HCT116 (cell line): ENCODE measurements at regions not wholly inside any gene's neighbourhood (a gene's known extent, or its start where the extent isn't known, plus 50 kb on each side); places are given as distances from the start of the nearest gene placed in this dataset.

ENCODE experiments used
- ATAC-seq: fragments of 200-7000 bp; cut with Tn5 transposase; 2 replicates; pipeline ENCODE4 v1.9.1; 2020; ENCODE audit warnings: mild to moderate bottlenecking, moderate library complexity
- BruUV-seq: library from RNA; stranded (reverse); fragments of 400-500 nt; replicated peaks from 2 replicates; lab custom pipeline; 2021; lab: Mats Ljungman, UMichigan
- CTCF ChIA-PET: fragments of 300-600 bp; sonication (Branson Sonifier 250); formaldehyde crosslinking; loops from one replicate; lab custom pipeline; 2021; ENCODE audit warnings: antibody characterized with exemption; lab: Charles Lee
- POLR2A ChIA-PET: fragments of 300-600, 350-600 bp; sonication (Branson Sonifier 250); formaldehyde crosslinking; loops from one replicate; lab custom pipeline; 2021; ENCODE audit warnings: antibody characterized with exemption; lab: Charles Lee
- RAD21 ChIA-PET, 2 experiments: fragments of 300-600 bp; sonication (Branson Sonifier 250); formaldehyde crosslinking; loops; one replicate each; lab custom pipeline; 2023; ENCODE audit warnings: low total read pairs in 2 of 2; ENCODE audit not compliant: uncharacterized antibody in 2 of 2, unreplicated experiment in 2 of 2, low non-redundant PET in 1 of 2; lab: Charles Lee
- DNase-seq: peaks from one replicate; pipeline ENCODE4 v3.0.0-alpha.2; 2010; ENCODE audit warnings: low read depth, low spot score
- H2AFZ ChIP-seq: fragments of 200-600 bp; shearing (Covaris generic), sonication (generic); 2 replicates; pipeline ENCODE4 v1.6.1; 2017; ENCODE audit warnings: low read depth, mixed run types, mixed read lengths, antibody characterized with exemption, low read length; ENCODE audit not compliant: poor library complexity, severe bottlenecking
- H3K27ac ChIP-seq: 2 replicates; pipeline ENCODE4 v1.5.1; 2012; ENCODE audit warnings: low read depth, low read length
- H3K27me3 ChIP-seq: fragments of 200-600 bp; sonication (generic); 2 replicates; pipeline ENCODE4 v1.6.1; 2016; ENCODE audit warnings: mixed run types, low read length, mixed read lengths; ENCODE audit not compliant: insufficient read depth
- H3K36me3 ChIP-seq, 2 experiments: fragments of 200-500 bp in 1 of 2; fragments of 200-600 bp in 1 of 2; sonication (Bioruptor generic) in 1 of 2; sonication (generic) in 1 of 2; 2 replicates each; pipeline versions ENCODE4 v1.5.1 to v1.6.1; 2014 to 2016; ENCODE audit warnings: low read length in 2 of 2, inconsistent platforms in 1 of 2, mixed read lengths in 1 of 2, mixed run types in 1 of 2; ENCODE audit not compliant: insufficient read depth in 2 of 2, control insufficient read depth in 1 of 2
- H3K4me1 ChIP-seq, 2 experiments: fragments of 200-600 bp in 1 of 2; sonication (generic) in 1 of 2; 2 replicates each; pipeline versions ENCODE4 v1.5.1 to v1.6.1; 2012 to 2017; ENCODE audit warnings: low read length in 2 of 2, inconsistent platforms in 1 of 2, mild to moderate bottlenecking in 1 of 2, mixed read lengths in 1 of 2, mixed run types in 1 of 2, moderate library complexity in 1 of 2; ENCODE audit not compliant: insufficient read depth in 2 of 2, control insufficient read depth in 1 of 2
- H3K4me2 ChIP-seq: fragments of 200-600 bp; sonication (generic); 2 replicates; pipeline ENCODE4 v1.6.1; 2017; ENCODE audit warnings: mixed run types, low read length, mixed read lengths
- H3K4me3 ChIP-seq, 2 experiments: fragments of 200-600 bp in 1 of 2; sonication (generic) in 1 of 2; replicated peaks in 1 of 2; 2 replicates each; pipeline ENCODE4 v1.5.1; 2011 to 2016; ENCODE audit warnings: low read length in 2 of 2, control low read depth in 1 of 2, low read depth in 1 of 2, mild to moderate bottlenecking in 1 of 2, mixed read lengths in 1 of 2, mixed run types in 1 of 2
- H3K79me2 ChIP-seq: fragments of 200-600 bp; sonication (generic); 2 replicates; pipeline ENCODE4 v1.6.1; 2017; ENCODE audit warnings: mild to moderate bottlenecking, mixed run types, low read length, moderate library complexity, mixed read lengths; ENCODE audit not compliant: insufficient read depth
- H3K9ac ChIP-seq: fragments of 200-600 bp; sonication (generic); 2 replicates; pipeline ENCODE4 v1.6.1; 2016; ENCODE audit warnings: low read length, mixed read lengths
- H3K9me2 ChIP-seq: fragments of 200-600 bp; sonication (generic), shearing (Covaris generic); 2 replicates; pipeline ENCODE4 v1.6.1; 2017; ENCODE audit warnings: mixed run types, mild to moderate bottlenecking, moderate library complexity; ENCODE audit not compliant: insufficient read depth
- H3K9me3 ChIP-seq, 2 experiments: fragments of 200-500 bp in 1 of 2; fragments of 200-600 bp in 1 of 2; sonication (Bioruptor generic) in 1 of 2; sonication (generic) in 1 of 2; 2 replicates each; pipeline ENCODE4 v1.6.1; 2014 to 2017; ENCODE audit warnings: low read length in 2 of 2, mixed read lengths in 2 of 2, inconsistent platforms in 1 of 2, low read depth in 1 of 2, mild to moderate bottlenecking in 1 of 2, mixed run types in 1 of 2, moderate library complexity in 1 of 2; ENCODE audit not compliant: control insufficient read depth in 1 of 2, insufficient read depth in 1 of 2
- H4K20me1 ChIP-seq: fragments of 200-600 bp; sonication (generic), shearing (Covaris generic); 2 replicates; pipeline ENCODE4 v1.6.1; 2017; ENCODE audit warnings: mixed run types, mild to moderate bottlenecking, moderate library complexity; ENCODE audit not compliant: insufficient read depth
- ATF3 ChIP-seq: IDR thresholded peaks from 2 replicates; pipeline ENCODE4 v1.6.1; 2012
- CEBPB ChIP-seq: IDR thresholded peaks from 2 replicates; pipeline ENCODE4 v1.6.1; 2012; ENCODE audit warnings: low read depth
- EGR1 ChIP-seq: IDR thresholded peaks from 2 replicates; pipeline ENCODE4 v1.6.1; 2012; ENCODE audit warnings: low read depth
- EZH2 ChIP-seq: fragments of 200-600 bp; sonication (generic); IDR thresholded peaks from 2 replicates; pipeline ENCODE4 v1.6.1; 2017; ENCODE audit warnings: antibody characterized with exemption, mixed run types
- EZH2phosphoT487 ChIP-seq: fragments of 200-600 bp; IDR thresholded peaks from 2 replicates; pipeline ENCODE4 v1.6.1; 2018; ENCODE audit warnings: antibody characterized with exemption, borderline replicate concordance
- FOSL1 ChIP-seq: IDR thresholded peaks from 2 replicates; pipeline ENCODE4 v1.6.1; 2012; ENCODE audit warnings: low read depth
- JUND ChIP-seq: IDR thresholded peaks from 2 replicates; pipeline ENCODE4 v1.6.1; 2012
- POLR2A ChIP-seq: IDR thresholded peaks from 2 replicates; pipeline ENCODE4 v1.7.0; 2011; ENCODE audit warnings: borderline replicate concordance; ENCODE audit not compliant: insufficient read depth, insufficient read length; ENCODE audit errors: extremely low read depth
- POLR2AphosphoS5 ChIP-seq: IDR thresholded peaks from 2 replicates; pipeline ENCODE4 v1.6.1; 2011; ENCODE audit warnings: mild to moderate bottlenecking, low read depth, low read length, moderate library complexity
- RAD21 ChIP-seq: IDR thresholded peaks from 2 replicates; pipeline ENCODE4 v1.6.1; 2012; ENCODE audit warnings: low read depth, mild to moderate bottlenecking
- SIN3A ChIP-seq: IDR thresholded peaks from 2 replicates; pipeline ENCODE4 v1.6.1; 2012; ENCODE audit warnings: low read depth
- SP1 ChIP-seq: IDR thresholded peaks from 2 replicates; pipeline ENCODE4 v1.6.1; 2012; ENCODE audit warnings: low read depth
- TCF7L2 ChIP-seq: IDR thresholded peaks from 2 replicates; pipeline ENCODE4 v1.7.0; 2011; ENCODE audit warnings: borderline replicate concordance, inconsistent platforms; ENCODE audit not compliant: insufficient read depth, insufficient read length; ENCODE audit errors: extremely low read depth
- YY1 ChIP-seq: IDR thresholded peaks from 2 replicates; pipeline ENCODE4 v1.6.1; 2011; ENCODE audit warnings: low read length, low read depth, moderate library complexity, mild to moderate bottlenecking; ENCODE audit not compliant: insufficient replicate concordance; ENCODE audit errors: extremely low read depth
- ZFX ChIP-seq: fragments of 450-650 bp; IDR thresholded peaks from 2 replicates; pipeline ENCODE4 v1.6.1; 2017
- ZNF274 ChIP-seq: fragments of 200-500 bp; sonication (Bioruptor generic); IDR thresholded peaks from 2 replicates; pipeline ENCODE4 v1.6.1; 2014; ENCODE audit warnings: mild to moderate bottlenecking, low read depth, low read length, inconsistent platforms
- intact Hi-C: fragments of 100-400 bp; cut with micrococcal nuclease; formaldehyde crosslinking; loops from 2 replicates; pipeline ENCODE4 v1.10.0; 2022
- TF ChIP-seq, protein P1 (sequence below): IDR thresholded peaks from 2 replicates; pipeline ENCODE4 v1.6.1; 2011; ENCODE audit warnings: mild to moderate bottlenecking, low read length, moderate library complexity; ENCODE audit not compliant: insufficient replicate concordance; ENCODE audit errors: extremely low read depth
- TF ChIP-seq, protein P2 (sequence below): IDR thresholded peaks from 2 replicates; pipeline ENCODE4 v1.6.1; 2012
- TF ChIP-seq, protein P3 (sequence below), 3 experiments: fragments of 200-600 bp in 1 of 3; sonication (generic) in 1 of 3; IDR thresholded peaks in 2 of 3; conservative IDR thresholded peaks in 1 of 3; 2 replicates each; pipeline ENCODE4 v1.5.1; 2012 to 2017; ENCODE audit warnings: low read depth in 2 of 3, low read length in 2 of 3, antibody characterized with exemption in 1 of 3, borderline replicate concordance in 1 of 3, control low read depth in 1 of 3, mild to moderate bottlenecking in 1 of 3, mixed read lengths in 1 of 3, mixed run types in 1 of 3, moderate library complexity in 1 of 3; ENCODE audit not compliant: insufficient read depth in 1 of 3

DNA sequence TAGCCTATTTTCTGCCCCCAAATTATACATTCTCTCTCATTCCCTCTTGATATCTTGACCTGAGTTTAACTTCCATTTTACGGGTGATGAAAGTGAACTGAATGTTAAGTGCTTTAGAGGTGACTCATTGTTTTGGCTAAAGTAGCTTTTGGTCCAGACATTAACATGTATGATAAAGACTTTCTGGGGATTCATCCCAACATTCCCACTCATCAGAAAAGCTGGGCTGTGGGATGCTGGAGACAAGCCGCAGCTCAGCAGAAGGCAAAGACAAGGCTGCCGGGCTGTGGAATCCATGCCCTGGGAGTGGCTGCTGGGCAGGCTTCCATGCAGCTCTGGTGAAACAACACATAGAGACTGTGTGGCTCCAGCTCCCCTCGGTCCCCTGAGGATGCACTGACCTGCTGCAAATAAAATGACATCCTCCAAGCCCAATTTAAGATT is 89.9 kb upstream of the SYNDIG1 start:
- no peaks in the 10 kb centered on the region; a peak in 1 of 4 replicates for H3K9me3 ChIP-seq
- no peak overlapping the region for H3K4me3 ChIP-seq
- ChIA-PET CTCF (no interaction called here), RAD21 (no interaction called here), POLR2A (no interaction called here)
- no peak overlapping the region for H3K9ac ChIP-seq
- TF ChIP-seq FOSL1 (no peak), POLR2AphosphoS5 (no peak), ATF3 (no peak), RAD21 (no peak), EZH2phosphoT487 (no peak), ZNF274 (no peak), EZH2 (no peak), ZFX (no peak), JUND (no peak), YY1 (no peak), TCF7L2 (no peak), EGR1 (no peak), SP1 (no peak), POLR2A (no peak), CEBPB (no peak), SIN3A (no peak)
- TF ChIP-seq, protein P1, sequence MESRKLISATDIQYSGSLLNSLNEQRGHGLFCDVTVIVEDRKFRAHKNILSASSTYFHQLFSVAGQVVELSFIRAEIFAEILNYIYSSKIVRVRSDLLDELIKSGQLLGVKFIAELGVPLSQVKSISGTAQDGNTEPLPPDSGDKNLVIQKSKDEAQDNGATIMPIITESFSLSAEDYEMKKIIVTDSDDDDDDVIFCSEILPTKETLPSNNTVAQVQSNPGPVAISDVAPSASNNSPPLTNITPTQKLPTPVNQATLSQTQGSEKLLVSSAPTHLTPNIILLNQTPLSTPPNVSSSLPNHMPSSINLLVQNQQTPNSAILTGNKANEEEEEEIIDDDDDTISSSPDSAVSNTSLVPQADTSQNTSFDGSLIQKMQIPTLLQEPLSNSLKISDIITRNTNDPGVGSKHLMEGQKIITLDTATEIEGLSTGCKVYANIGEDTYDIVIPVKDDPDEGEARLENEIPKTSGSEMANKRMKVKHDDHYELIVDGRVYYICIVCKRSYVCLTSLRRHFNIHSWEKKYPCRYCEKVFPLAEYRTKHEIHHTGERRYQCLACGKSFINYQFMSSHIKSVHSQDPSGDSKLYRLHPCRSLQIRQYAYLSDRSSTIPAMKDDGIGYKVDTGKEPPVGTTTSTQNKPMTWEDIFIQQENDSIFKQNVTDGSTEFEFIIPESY = no peak
- TF ChIP-seq, protein P2, sequence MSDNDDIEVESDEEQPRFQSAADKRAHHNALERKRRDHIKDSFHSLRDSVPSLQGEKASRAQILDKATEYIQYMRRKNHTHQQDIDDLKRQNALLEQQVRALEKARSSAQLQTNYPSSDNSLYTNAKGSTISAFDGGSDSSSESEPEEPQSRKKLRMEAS = no peak
- TF ChIP-seq, protein P3, sequence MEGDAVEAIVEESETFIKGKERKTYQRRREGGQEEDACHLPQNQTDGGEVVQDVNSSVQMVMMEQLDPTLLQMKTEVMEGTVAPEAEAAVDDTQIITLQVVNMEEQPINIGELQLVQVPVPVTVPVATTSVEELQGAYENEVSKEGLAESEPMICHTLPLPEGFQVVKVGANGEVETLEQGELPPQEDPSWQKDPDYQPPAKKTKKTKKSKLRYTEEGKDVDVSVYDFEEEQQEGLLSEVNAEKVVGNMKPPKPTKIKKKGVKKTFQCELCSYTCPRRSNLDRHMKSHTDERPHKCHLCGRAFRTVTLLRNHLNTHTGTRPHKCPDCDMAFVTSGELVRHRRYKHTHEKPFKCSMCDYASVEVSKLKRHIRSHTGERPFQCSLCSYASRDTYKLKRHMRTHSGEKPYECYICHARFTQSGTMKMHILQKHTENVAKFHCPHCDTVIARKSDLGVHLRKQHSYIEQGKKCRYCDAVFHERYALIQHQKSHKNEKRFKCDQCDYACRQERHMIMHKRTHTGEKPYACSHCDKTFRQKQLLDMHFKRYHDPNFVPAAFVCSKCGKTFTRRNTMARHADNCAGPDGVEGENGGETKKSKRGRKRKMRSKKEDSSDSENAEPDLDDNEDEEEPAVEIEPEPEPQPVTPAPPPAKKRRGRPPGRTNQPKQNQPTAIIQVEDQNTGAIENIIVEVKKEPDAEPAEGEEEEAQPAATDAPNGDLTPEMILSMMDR (IDR thresholded peaks at IDR 0.05 in 2 of 3, conservative IDR thresholded peaks at IDR 0.05 in 1 of 3; ENCODE audit: borderline replicate concordance in 1 of 3, insufficient read depth in 1 of 3, low read depth in 2 of 3, low read length in 2 of 3) = no peak
- no TSS peak for BruUV-seq
- no peaks in the 10 kb centered on the region for H3K79me2 ChIP-seq
- no peaks in the 10 kb centered on the region for H3K27me3 ChIP-seq
- no peaks in the 10 kb centered on the region for H3K36me3 ChIP-seq
- no peaks in the 10 kb centered on the region for H3K9me2 ChIP-seq
- intact Hi-C loops = no loop called here
- H3K4me1 ChIP-seq = no peaks in the 10 kb centered on the region
- no peak overlapping the region for H2AFZ ChIP-seq
- H3K27ac ChIP-seq = no peak overlapping the region
- no peaks in the 10 kb centered on the region for H4K20me1 ChIP-seq
- ATAC-seq (no peak), DNase-seq (no peak)
- no peak overlapping the region for H3K4me2 ChIP-seq
